DND-41 (cell line): ENCODE measurements at regions not wholly inside any gene's neighbourhood (a gene's known extent, or its start where the extent isn't known, plus 50 kb on each side); places are given as distances from the start of the nearest gene placed in this dataset.

ENCODE experiments used
- ATAC-seq: fragments of 200-7000 bp; cut with Tn5 transposase; 3 replicates; pipeline ENCODE4 v1.9.1; 2021; ENCODE audit warnings: low read depth; ENCODE audit not compliant: insufficient read depth
- DNase-seq: peaks from one replicate; pipeline ENCODE4 v3.0.0-alpha.2; 2020
- H2AFZ ChIP-seq: 2 replicates; pipeline ENCODE4 v1.6.0; 2012; ENCODE audit warnings: low read depth, low read length
- H3K27ac ChIP-seq: 2 replicates; pipeline ENCODE4 v1.5.1; 2012; ENCODE audit warnings: low read length, inconsistent platforms
- H3K27me3 ChIP-seq: fragments of 200-600 bp; sonication (generic); 2 replicates; pipeline ENCODE4 v1.6.0; 2012; ENCODE audit warnings: low read length, mild to moderate bottlenecking, inconsistent platforms; ENCODE audit not compliant: insufficient read depth, poor library complexity
- H3K36me3 ChIP-seq: 2 replicates; pipeline ENCODE4 v1.5.1; 2012; ENCODE audit warnings: low read length, inconsistent platforms; ENCODE audit not compliant: insufficient read depth
- H3K4me1 ChIP-seq: 2 replicates; pipeline ENCODE4 v1.5.1; 2012; ENCODE audit warnings: mild to moderate bottlenecking, low read length; ENCODE audit not compliant: insufficient read depth
- H3K4me2 ChIP-seq: 2 replicates; pipeline ENCODE4 v1.6.0; 2012; ENCODE audit warnings: mild to moderate bottlenecking, moderate library complexity, low read length, inconsistent platforms; ENCODE audit not compliant: insufficient read depth
- H3K4me3 ChIP-seq, 2 experiments: fragments of 200-600 bp in 1 of 2; shearing (Covaris generic) in 1 of 2; 2 replicates each; pipeline ENCODE4 v1.5.1; 2012 to 2016; ENCODE audit warnings: inconsistent platforms in 2 of 2, low read length in 2 of 2, mild to moderate bottlenecking in 2 of 2, low read depth in 1 of 2, moderate library complexity in 1 of 2
- H3K79me2 ChIP-seq: 2 replicates; pipeline ENCODE4 v1.6.0; 2012; ENCODE audit warnings: low read length, inconsistent platforms; ENCODE audit not compliant: insufficient read depth
- H3K9ac ChIP-seq: 2 replicates; pipeline ENCODE4 v1.6.0; 2012; ENCODE audit warnings: low read depth, mild to moderate bottlenecking, inconsistent platforms, low read length, moderate library complexity
- H3K9me3 ChIP-seq: 2 replicates; pipeline ENCODE4 v1.5.1; 2012; ENCODE audit warnings: low read length, moderate library complexity, mild to moderate bottlenecking, inconsistent platforms; ENCODE audit not compliant: insufficient read depth, severe bottlenecking
- H4K20me1 ChIP-seq: 2 replicates; pipeline ENCODE4 v1.6.0; 2012; ENCODE audit warnings: low read length; ENCODE audit not compliant: insufficient read depth
- CTCF ChIP-seq: IDR thresholded peaks from 2 replicates; pipeline ENCODE4 v1.5.1; 2012; ENCODE audit warnings: borderline replicate concordance, low read length, moderate library complexity, mild to moderate bottlenecking; ENCODE audit not compliant: poor library complexity, severe bottlenecking; ENCODE audit errors: extremely low read depth
- EZH2 ChIP-seq: IDR thresholded peaks from 3 replicates; pipeline ENCODE4 v1.6.1; 2012; ENCODE audit warnings: borderline replicate concordance, low read depth, mild to moderate bottlenecking, moderate library complexity, low read length, inconsistent platforms; ENCODE audit not compliant: severe bottlenecking

DNA sequence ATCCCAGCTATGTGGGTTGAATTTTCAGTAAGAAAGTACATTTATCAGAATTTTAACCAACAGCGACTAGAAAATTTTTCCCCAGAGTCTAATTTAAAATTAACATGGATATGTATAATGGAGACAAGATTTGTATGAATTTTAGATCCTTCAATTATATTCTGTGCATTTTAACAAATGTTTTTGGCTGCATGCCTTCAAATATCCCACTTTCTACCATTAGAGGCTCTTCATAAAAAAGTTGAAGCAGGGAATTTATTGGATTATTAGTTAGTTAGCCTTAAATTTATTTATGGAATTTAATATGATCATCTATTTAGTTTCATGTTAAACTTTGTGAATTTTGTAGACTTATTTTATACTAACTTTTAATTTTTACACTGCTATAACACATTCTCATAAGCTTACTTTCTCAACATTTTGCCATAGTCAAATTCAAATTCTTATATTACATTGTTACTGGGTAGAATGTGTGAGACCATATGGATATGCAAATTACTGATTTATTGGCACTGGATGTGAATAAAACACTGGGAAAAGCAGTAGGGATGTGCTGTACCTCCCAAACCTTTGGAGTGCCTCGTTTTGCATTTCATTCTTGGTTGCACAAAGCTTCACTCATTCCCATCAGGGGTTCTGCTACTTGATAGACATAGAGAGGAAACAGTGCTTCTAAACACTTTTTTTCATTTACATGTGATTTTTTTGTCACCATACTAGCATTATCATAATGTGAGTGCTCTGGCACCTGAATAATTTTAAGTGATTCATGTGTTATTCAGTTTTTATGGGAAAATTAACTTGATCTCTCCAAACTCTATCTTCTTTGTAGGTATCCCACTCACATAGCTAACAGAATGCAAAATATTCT lies 491.8 kb upstream of the COX7C start:
- H3K9ac ChIP-seq, result no peak overlapping the region
- no peak overlapping the region for H3K4me3 ChIP-seq
- ATAC-seq (no peak), DNase-seq (no peak)
- H2AFZ ChIP-seq, result no peak overlapping the region
- no peaks in the 10 kb centered on the region for H4K20me1 ChIP-seq
- H3K36me3 ChIP-seq, result no peaks in the 10 kb centered on the region
- TF ChIP-seq CTCF (no peak), EZH2 (no peak)
- H3K4me2 ChIP-seq, result no peak overlapping the region
- H3K9me3 ChIP-seq, result no peaks in the 10 kb centered on the region
- H3K79me2 ChIP-seq, result no peaks in the 10 kb centered on the region
- H3K27ac ChIP-seq, result no peak overlapping the region
- H3K27me3 ChIP-seq, result no peaks in the 10 kb centered on the region
- H3K4me1 ChIP-seq, result no peaks in the 10 kb centered on the region

- Histone ChIP-seq H3K27me3 (no peaks in the 10 kb centered on the region), H4K20me1 (no peaks in the 10 kb centered on the region), H3K36me3 (no peaks in the 10 kb centered on the region), H3K27ac (no peak overlapping the region), H3K9me3 (no peaks in the 10 kb centered on the region), H2AFZ (no peak overlapping the region), H3K79me2 (no peaks in the 10 kb centered on the region), H3K4me1 (no peaks in the 10 kb centered on the region), H3K4me3 (no peak overlapping the region), H3K4me2 (no peak overlapping the region), H3K9ac (no peak overlapping the region)
- ATAC-seq (no peak), DNase-seq (no peak)
- no peak for TF ChIP-seq EZH2
- no peak for TF ChIP-seq CTCF
Measured at GRCh38 chr5:86127696-86128095, 490.0 kb upstream of the COX7C start.

- no peaks in the 10 kb centered on the region for H3K4me1 ChIP-seq
- TF ChIP-seq EZH2 (no peak), CTCF (no peak)
- H4K20me1 ChIP-seq, result no peaks in the 10 kb centered on the region
- no peak overlapping the region for H3K4me3 ChIP-seq
- H3K27me3 ChIP-seq, result no peaks in the 10 kb centered on the region
- no peaks in the 10 kb centered on the region for H3K36me3 ChIP-seq
- H3K27ac ChIP-seq, result no peak overlapping the region
- DNase-seq (no peak), ATAC-seq (no peak)
- H2AFZ ChIP-seq, result no peak overlapping the region
- no peaks in the 10 kb centered on the region for H3K9me3 ChIP-seq
- no peak overlapping the region for H3K9ac ChIP-seq
- no peak overlapping the region for H3K4me2 ChIP-seq
- no peaks in the 10 kb centered on the region for H3K79me2 ChIP-seq
Measured at GRCh38 chr5:86129009-86129408, 488.7 kb upstream of the COX7C start.
